CMK (cell line): ENCODE measurements at regions not wholly inside any gene's neighbourhood (a gene's known extent, or its start where the extent isn't known, plus 50 kb on each side); places are given as distances from the start of the nearest gene placed in this dataset.
"Not testable (repeated sequence)": the region's sequence is repeated elsewhere in the genome, so short reads cannot be mapped to it uniquely, and the experiment has no call there.

Experiments
- DNase-seq: peaks from one replicate; pipeline ENCODE4 v3.0.0-alpha.2; 2010; ENCODE audit warnings: low read depth

- DNase-seq, result no peak
Observed at GRCh38 chr5:41995193-41995592, 70.1 kb downstream of the FBXO4 start.

DNA sequence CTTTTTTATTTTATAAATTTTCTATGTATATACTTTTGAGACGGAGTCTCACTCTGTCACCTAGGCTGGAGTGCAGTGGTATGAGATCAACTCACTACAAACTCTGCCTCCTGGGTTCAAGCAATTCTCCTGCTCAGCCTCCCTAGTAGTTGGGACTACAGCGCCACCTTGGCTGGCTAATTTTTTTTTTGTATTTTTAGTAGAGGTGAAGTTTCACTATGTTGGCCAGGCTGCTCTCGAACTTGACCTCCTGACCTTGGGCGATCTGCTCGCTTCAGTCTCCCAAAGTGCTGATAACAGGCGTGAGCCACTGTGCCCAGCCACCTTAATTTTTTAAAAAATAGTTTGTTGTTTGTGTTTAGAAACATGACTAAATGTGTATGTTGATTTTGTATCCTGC, 76.6 kb downstream of the FBXO4 start:
- no peak for DNase-seq

DNA sequence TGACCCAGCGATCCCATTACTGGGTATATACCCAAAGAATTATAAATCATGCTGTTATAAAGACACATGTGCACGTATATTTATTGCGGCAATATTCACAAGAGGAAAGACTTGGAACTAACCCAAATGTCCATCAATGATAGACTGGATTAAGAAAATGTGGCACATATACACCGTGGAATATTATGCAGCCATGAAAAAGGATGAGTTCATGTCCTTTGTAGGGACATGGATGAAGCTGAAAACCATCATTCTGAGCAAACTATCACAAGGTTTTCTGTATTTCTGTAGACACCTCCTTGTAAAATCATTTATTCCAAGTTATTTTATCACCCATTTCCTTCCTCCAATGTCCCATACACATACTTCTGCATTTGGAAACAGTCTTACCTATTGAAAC, 78.8 kb downstream of the FBXO4 start:
- DNase-seq, result not testable (repeated sequence)

- peak; percentile 3 for DNase-seq
Observed at GRCh38 chr5:42005561-42006153, 80.6 kb downstream of the FBXO4 start.

- DNase-seq, result no peak
Observed at GRCh38 chr5:42013561-42013960, 88.5 kb downstream of the FBXO4 start.

DNA sequence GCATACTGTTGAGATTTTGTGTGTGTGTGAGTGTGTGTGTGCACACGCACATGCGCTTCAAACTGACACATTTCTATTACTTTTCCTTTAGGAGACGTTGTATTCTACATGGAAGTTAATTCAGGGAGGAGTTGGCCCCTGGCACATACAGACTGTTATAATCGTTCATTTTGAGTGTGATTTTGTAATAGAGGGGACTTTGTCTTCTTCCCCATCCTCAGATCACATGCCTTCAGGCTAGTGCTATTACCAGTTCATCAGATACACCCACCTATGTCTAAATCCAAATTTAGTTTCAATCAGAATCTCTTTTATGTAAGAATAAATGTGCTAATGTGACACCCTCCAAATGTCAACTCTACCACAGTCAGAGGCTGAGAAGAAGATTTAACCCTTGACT, 90.2 kb downstream of the FBXO4 start:
- no peak for DNase-seq

DNA sequence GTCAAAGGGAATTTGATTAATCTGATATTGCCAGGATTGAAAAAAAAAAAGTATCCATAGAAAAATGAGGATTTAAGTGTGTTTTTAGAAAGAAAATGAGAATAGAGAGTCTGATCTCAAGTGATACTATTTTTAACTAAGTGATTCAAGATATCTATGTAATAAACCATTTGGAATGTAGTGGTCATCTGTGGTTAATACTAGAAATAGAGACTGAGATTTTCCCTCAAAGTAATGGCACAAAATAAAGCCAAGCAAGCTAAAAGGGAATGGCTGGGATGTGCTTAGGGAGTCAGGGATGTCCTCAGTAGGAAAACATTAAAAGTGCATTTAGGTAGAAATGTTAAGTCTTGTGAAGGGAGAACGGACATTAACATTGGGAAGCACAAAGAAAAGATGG, 90.6 kb downstream of the FBXO4 start:
- no peak for DNase-seq

- no peak for DNase-seq
Observed at GRCh38 chr5:42020788-42021530, 95.9 kb downstream of the FBXO4 start.

- no peak for DNase-seq
Observed at GRCh38 chr5:42021923-42022322, 96.8 kb downstream of the FBXO4 start.

DNA sequence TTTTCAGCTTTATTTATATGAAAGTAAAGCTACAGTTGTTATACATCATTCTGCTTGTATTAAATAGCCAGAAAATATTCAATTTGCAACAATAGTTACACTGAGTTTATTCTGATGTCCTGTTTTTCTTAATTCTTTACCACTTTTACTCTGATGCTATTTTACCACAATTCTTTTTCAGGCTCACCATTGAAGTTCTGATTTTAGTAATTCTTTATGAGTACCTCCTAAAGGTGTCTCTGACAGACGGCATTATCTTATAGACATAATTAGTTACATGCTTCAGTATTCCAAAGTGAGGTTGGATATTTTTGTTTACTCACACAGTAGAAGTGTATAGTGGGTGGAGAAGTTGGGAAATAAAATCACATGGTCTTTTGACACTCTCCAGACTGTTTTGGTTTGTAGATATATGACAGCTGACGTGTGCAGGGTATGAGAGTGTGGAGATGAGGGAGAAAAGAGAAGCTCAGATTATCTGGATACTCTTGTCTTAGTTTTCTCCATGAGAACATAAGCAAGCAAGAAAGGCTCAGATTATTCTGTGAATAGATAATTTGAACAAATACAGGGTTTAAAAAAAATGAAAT, 97.4 kb downstream of the FBXO4 start:
- no peak for DNase-seq

DNA sequence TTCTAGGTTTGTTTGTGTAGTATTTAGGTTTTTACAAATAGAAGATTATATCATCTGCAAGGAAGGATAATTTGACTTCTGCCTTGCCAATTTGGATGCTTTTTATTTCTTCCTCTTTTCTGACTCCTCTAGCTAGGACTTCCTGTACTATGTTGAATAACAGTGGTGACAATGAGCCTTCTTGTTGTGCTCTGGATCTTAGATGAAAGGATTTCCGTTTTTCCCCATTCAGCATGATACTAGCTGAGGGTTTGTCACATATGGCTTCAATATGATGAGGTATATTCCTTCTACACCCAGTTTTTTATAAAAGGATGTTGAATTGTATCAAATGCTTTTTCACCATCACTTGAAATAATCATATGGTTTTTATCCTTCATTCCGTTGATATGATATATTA, 101.4 kb downstream of the FBXO4 start:
- DNase-seq, result no peak

DNA sequence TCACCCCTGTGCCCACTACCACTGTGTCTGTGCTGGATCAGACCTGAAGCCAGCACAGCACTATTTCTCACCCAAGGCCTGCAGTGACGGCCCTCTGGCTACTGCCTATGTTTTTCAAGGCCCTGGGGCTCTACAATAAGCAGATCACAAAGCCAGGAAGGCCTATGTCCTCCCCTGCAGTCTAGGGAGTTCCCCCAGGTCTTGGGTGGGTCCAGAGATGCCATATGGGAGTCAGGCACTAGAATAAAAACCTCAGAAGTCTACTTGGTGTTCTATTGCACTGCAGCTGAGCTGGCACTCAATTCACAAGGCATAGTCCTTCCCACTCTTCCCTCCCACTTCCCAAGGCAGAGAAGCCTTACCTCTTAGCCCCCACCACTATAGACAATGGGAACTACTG, 107.1 kb downstream of the FBXO4 start:
- DNase-seq, result no peak

DNA sequence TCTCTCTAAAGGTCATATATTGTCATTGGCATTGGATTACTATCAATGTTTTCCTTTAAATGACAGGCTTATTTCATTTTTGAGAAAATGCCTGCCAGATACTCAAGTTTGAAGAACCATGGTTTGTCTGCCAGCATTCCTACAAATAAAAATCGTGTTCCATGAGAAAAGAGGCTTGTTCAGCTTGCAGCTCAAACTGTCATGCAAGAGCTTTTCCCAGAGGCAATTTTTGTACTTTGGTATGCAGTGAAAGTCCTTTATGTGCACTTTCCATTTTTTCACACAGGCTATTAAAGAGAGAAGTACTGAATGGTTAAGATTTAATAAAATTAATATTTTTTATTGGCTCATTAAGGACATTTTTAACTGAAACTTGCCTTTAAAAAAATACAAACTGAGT, 110.4 kb downstream of the FBXO4 start:
- no peak for DNase-seq

- no peak for DNase-seq
Observed at GRCh38 chr5:42036379-42036778, 111.3 kb downstream of the FBXO4 start.

GRCh38 chr5:42037379-42037932, 112.4 kb downstream of the FBXO4 start:
- no peak for DNase-seq

DNA sequence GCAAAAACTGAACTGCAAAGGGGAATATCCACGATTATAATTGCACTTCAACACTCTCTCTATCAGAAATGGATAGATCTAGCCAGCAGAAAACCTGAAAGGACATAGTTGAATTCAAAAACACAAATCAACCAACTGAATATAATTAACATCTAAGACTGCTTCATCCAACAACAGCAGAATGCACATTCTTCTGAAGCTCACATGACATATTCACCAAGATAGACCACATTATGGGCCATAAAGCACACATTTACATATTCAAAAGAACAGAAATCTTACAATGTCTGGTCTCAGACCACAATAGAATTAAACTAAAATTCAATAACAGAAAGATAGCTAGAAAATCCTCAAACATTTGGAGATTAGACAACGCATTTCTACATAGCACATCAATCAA, 118.3 kb downstream of the FBXO4 start:
- no peak for DNase-seq

DNA sequence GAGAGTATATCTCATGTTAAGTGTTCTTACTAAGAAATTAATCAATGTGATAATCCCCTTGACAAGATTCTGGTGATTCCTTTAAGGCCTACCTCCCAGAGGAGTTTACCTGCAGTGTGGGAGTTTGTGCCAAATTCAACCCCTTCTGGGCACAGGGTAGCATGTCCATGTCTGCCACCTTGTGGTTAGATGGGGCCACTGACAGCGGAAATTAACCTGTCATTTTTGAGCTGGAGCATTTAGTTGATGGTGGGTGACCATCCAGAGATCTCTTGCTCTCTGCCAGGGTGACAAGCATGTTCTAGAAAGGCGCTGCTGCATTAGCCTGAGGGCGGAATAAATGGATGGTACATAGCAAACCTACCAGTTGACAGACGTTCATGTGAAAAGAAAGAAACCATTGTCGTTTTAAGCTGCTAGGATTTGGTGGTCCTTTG, 132.2 kb downstream of the FBXO4 start:
- peak; percentile 9 for DNase-seq

- no peak for DNase-seq
Observed at GRCh38 chr5:42059291-42059690, 134.2 kb downstream of the FBXO4 start.

- DNase-seq, result no peak
Observed at GRCh38 chr5:42059778-42060464, 134.8 kb downstream of the FBXO4 start.

- no peak for DNase-seq
Observed at GRCh38 chr5:42061121-42061520, 136.0 kb downstream of the FBXO4 start.

DNA sequence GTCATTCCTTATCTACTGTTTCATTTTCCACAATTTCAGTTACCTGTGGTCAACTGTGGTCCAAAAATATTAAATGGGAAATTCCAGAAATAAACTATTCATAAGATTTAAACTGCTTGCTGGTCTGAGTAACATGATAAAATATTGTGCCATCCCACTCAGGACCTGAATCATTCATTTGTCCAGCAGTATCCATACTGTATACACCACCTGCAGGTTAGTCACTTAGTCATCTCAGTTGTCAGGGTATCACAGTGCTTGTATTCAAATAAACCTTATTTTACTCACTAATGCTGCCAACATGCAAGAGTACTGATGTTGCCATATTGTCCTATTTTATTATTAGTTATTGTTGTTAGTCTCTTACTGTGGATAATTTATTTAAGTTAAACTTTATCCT, 139.7 kb downstream of the FBXO4 start:
- DNase-seq, result no peak

DNA sequence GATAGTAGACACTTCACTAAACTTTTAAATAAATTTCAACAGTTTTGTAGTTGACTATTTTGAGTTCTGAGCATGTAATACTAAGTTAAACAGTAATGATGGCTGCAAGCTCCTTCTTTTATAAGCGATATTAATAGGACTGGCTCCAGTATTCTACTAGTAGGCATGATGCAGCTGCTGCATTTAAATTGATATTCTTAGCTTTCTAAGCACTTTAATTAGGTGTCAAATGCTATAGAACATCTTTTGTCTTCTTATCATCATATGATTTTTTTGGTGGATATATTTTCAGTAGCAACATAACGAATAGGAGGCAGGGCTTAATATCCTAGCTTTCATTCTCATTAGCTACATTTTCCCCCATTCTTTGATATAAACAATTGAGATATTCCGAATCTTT, 141.1 kb downstream of the FBXO4 start:
- DNase-seq, result no peak

DNA sequence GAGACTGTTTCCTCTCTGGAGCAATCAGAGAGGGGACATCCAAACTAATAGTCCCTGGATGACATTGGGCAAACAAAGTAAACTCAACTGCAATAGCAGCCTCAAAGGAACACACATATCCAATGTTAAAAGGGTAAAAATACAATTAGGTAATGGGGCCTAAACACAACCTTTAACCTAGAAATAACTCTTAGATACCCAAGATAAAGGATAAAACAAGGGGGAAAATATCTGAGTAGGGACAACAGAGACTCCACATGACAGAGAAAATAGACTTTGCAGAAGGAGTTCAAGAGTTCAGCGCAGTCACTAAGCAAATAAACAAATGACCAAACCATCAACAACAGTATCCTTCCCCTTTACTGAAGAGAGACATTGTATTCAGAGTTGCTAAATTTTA, 149.3 kb downstream of the FBXO4 start:
- no peak for DNase-seq
